ENCODE measurements at regions not wholly inside any gene's neighbourhood (a gene's known extent, or its start where the extent isn't known, plus 50 kb on each side); places are given as distances from the start of the nearest gene placed in this dataset.
"Not testable (repeated sequence)": the region's sequence is repeated elsewhere in the genome, so short reads cannot be mapped to it uniquely, and the experiment has no call there.

DNA sequence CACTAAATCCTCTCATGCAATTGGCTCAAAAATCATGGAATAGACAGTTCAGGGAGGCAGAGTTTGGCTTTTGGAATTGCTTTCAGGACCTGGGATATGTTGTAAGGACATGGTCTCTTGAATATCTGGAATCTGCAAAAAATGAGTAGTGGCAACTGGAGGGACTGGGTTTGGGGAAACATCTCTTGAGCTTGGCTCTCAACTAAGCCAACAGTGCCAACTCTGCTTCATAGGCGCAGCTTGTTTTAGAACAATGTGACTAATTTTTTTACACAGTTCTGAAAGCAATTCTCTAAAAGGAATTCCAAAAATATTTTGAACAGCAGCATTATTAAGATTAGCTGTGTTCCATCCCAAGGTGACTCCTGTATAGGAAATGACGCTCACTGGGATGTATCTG, 121.5 kb upstream of the DPP6 start:
- no peaks in the 10 kb centered on the region for H3K27me3 Mint-ChIP-seq
- peaks cover 25 to 26% of the 10 kb centered on the region in 2 donors for H3K9me3 Mint-ChIP-seq
- H3K4me1 Mint-ChIP-seq: no peaks in the 10 kb centered on the region
- DNase-seq (no peak), ATAC-seq (no peak)
- no peak overlapping the region for H3K4me3 Mint-ChIP-seq
- no peak overlapping the region for H3K27ac Mint-ChIP-seq

DNA sequence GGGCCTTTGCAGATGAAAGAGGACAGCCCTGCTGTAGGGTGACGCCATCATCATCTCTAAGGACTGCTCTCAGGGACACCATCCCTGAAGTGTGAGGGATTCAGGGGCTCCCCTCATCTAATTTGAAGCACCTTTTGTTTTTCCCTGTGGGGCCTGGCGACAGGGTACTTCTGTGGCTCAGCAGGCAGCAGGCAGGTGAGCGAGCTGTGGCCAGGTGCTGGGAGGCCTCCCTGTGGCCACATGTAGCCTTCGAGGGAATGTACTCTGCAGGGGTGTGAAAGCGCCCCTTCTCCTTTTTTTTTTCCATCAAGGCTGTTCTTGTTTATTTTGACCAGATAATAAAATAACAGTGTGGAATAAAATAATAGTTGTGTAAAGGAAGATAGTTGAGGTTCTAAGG, 118.2 kb upstream of the DPP6 start:
- peaks cover 11 to 14% of the 10 kb centered on the region in 2 donors for H3K9me3 Mint-ChIP-seq
- no peak overlapping the region for H3K4me3 Mint-ChIP-seq
- no peak overlapping the region for H3K27ac Mint-ChIP-seq
- H3K27me3 Mint-ChIP-seq: no peaks in the 10 kb centered on the region
- ATAC-seq: no peak
- no peak for DNase-seq
- no peaks in the 10 kb centered on the region for H3K4me1 Mint-ChIP-seq

DNA sequence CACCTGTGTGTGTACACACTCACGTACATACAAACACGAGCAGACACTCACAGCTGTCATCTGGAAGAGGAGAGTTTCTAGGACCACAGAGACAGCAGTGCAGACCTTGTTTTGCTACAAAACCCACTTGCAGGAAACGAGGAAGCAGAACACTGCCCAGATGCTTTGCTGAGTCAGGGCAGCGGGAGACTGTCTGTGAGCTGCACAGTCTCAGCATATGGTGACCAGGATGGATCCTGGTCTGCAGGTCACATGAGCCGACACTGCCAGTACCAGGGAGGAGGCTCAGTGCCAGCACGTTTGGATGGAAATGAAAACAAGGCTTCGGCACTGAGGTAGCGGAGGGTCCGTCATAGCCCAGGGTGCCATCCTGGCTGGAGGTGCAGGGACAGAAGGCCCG, 117.6 kb upstream of the DPP6 start:
- no peak for ATAC-seq
- Mint-ChIP-seq H3K27me3 (no peaks in the 10 kb centered on the region), H3K9me3 (peaks cover 10 to 11% of the 10 kb centered on the region in 2 donors)

DNA sequence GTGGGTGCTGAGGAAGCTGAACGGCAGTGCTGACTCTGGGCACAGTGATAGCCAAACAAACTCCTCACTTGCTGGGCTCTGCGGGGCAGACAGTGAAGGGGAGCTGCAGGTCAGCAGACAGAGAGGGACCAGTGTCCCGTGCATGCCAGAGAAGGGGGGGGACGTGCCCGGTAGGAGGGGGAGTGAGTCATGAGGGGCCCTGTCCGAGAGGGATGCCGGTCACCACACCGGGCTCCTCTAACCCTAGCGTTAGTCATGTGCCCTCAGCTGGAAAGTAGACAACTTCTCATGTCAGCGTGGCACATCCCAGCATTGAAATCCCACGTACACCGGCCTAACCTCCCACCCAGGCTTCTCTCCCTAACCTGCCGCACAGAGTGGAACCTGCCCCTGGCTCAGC, 117.1 kb upstream of the DPP6 start:
- Mint-ChIP-seq H3K4me1 (no peaks in the 10 kb centered on the region), H3K4me3 (no peak overlapping the region), H3K27me3 (no peaks in the 10 kb centered on the region), H3K9me3 (peaks cover 10 to 11% of the 10 kb centered on the region in 2 donors), H3K27ac (no peak overlapping the region)
- DNase-seq (no peak), ATAC-seq (peak; percentile 31)

More for the DNA sequence above, 117.6 kb upstream of the DPP6 start:
- Mint-ChIP-seq H3K27ac (no peak overlapping the region), H3K4me1 (no peaks in the 10 kb centered on the region), H3K4me3 (no peak overlapping the region)
- no peak for DNase-seq

DNA sequence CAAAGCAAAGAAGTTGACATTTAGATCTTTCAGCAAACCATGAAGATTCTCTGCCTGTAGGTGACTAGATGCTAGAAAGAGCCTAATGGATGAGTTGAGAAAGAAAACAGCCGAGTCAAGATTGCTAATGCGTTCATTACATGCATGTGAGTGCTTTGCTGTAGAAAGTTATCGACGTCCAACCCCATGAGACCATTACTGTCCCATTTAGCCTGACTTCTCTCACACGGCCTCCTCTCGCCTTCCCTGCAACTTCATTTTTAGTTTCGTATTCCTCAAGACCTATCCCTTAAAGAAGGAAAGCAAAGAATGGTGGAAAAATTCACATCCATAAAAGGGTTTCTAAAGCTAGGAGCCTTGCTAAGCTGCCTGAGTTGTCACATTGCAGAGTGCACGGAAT, 113.7 kb upstream of the DPP6 start:
- Mint-ChIP-seq H3K4me3 (no peak overlapping the region), H3K27me3 (no peaks in the 10 kb centered on the region), H3K4me1 (no peaks in the 10 kb centered on the region), H3K9me3 (peaks cover 3 to 4% of the 10 kb centered on the region in 2 donors), H3K27ac (no peak overlapping the region)
- DNase-seq: no peak
- no peak for ATAC-seq

DNA sequence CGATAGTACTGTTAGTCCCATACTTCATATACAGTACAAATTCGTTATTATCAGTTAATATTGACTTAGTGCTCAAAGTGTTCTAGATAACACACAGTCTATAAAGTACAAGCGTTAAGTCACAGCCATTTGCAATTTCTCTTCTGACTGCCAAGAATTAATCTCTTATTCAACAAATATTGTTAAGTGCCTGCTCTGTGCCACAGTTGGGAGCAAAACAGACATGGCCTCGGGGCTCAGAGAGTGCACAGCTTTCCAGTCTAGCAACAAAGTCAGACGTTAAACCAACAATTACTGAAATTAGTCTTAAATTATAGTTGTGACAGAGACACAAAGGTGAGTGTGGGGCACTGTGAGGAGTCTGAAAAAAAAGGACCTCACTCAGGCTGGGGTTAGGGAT, 113.0 kb upstream of the DPP6 start:
- H3K4me3 Mint-ChIP-seq: no peak overlapping the region
- peaks cover 0 to 4% of the 10 kb centered on the region in 2 donors for H3K9me3 Mint-ChIP-seq
- DNase-seq (no peak), ATAC-seq (no peak)
- H3K27ac Mint-ChIP-seq: no peak overlapping the region
- no peaks in the 10 kb centered on the region for H3K4me1 Mint-ChIP-seq
- H3K27me3 Mint-ChIP-seq: peaks cover 6% of the 10 kb centered on the region

DNA sequence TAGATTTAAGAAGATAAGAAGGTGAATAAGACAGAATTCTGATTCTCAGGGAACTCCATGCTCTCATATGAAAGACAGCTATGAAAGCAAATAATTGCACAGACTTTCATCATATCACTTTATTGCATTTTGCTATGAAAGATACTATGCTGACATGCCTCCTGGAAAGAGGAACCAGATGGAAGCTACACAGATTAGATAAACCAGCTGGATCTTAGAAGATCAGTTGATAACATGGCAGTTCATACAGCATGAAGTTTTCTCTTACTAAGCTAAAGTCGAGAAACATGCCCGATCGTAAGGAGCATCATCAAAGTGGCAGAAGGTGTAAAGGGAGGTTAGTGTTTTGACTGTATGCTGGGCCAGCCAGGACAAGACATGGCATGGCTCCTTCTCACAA, 112.5 kb upstream of the DPP6 start:
- peaks cover 0 to 8% of the 10 kb centered on the region in 2 donors for H3K9me3 Mint-ChIP-seq
- H3K4me1 Mint-ChIP-seq: no peaks in the 10 kb centered on the region
- no peak for ATAC-seq
- no peak overlapping the region for H3K27ac Mint-ChIP-seq
- no peak overlapping the region for H3K4me3 Mint-ChIP-seq
- peaks cover 10% of the 10 kb centered on the region for H3K27me3 Mint-ChIP-seq
- no peak for DNase-seq

DNA sequence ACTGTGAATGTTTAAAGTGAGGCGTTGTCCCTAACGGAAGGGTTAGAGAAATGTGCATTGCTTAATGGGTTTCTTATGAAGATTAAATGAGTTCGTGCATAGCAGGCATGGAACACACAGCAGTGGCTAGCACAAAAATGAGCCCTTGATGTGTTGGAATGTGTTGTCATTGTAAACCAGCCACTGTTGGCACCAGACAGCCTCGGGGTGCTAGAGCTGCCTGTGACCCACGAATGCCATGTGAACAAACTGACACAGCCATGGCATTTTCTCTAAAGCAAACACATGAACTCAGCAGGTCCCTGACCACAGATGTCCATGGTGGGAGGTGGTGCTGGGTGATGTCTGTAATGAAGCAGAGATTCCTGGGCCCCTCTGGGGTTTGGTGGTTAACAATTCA, 111.1 kb upstream of the DPP6 start:
- Mint-ChIP-seq H3K9me3 (peaks cover 0 to 8% of the 10 kb centered on the region in 2 donors), H3K27ac (no peak overlapping the region), H3K4me1 (no peaks in the 10 kb centered on the region), H3K4me3 (no peak overlapping the region), H3K27me3 (peaks cover 10% of the 10 kb centered on the region)
- ATAC-seq (no peak), DNase-seq (no peak)

DNA sequence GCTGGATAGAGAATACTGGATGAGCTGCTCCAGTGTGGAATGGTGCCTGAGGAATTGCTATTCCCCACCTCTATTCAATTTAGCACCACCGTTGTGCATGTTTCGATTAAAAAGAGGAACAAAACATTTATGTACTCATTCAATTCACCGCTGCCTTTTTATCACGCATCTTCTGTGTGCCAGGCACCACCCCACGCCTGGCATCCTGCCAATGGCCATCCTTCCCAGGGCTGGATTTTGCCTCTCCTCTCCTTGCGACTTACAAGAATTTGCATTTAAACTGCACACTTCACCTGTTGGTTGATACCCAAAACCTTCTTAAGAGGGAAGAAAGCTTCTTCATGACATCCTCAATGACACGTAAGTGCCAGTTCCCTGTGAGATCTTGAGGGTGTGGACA, 110.2 kb upstream of the DPP6 start:
- ATAC-seq (no peak), DNase-seq (no peak)
- H3K27me3 Mint-ChIP-seq: peaks cover 10% of the 10 kb centered on the region
- no peaks in the 10 kb centered on the region for H3K4me1 Mint-ChIP-seq
- H3K27ac Mint-ChIP-seq: no peak overlapping the region
- H3K4me3 Mint-ChIP-seq: no peak overlapping the region
- H3K9me3 Mint-ChIP-seq: peaks cover 5 to 8% of the 10 kb centered on the region in 2 donors

DNA sequence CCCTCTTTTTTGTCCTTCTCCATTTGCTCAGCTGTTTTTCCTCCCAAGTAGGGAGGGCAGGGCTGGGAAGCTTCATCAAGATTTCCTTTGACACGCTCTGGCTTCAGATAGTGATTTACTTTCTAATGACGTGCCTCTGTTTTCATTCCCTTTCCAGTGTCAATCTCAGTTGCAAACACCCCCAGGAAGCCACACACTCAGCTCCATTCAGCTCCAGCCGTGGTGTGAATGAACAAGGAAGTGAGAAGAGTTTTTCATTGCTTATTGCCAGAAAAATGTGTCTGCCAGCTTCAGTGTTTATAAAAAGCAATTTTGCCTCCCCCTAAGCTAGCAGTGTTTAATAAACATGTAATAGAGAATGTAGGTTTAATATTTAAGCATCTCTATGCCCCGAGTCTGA, 108.7 kb upstream of the DPP6 start:
- H3K4me1 Mint-ChIP-seq: no peaks in the 10 kb centered on the region
- H3K27ac Mint-ChIP-seq: no peak overlapping the region
- no peak for ATAC-seq
- H3K9me3 Mint-ChIP-seq: peaks cover 5 to 8% of the 10 kb centered on the region in 2 donors
- DNase-seq: no peak
- H3K27me3 Mint-ChIP-seq: peaks cover 10% of the 10 kb centered on the region
- no peak overlapping the region for H3K4me3 Mint-ChIP-seq

DNA sequence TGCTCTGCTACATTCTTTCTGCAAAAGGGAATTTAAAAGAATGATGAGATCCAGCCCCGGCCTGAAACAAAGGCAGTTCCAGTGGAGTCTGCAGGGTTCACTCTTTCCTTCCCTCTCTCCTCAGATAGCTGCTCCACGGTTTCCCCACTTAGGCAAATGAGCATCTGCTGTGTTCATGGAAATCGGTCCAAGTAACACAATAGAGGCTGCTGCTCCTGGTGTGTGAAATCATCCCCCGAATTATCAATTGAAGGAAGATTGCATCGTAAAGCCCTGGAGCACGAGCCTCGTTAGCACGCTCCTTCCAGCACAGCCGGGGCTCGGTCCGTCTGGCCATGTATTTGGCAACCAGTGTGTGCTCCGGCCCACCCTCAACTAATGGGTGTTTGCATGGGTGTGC, 108.3 kb upstream of the DPP6 start:
- ATAC-seq (no peak), DNase-seq (no peak)
- Mint-ChIP-seq H3K27me3 (peaks cover 10% of the 10 kb centered on the region), H3K4me3 (no peak overlapping the region), H3K9me3 (peaks cover 5 to 8% of the 10 kb centered on the region in 2 donors), H3K27ac (no peak overlapping the region), H3K4me1 (no peaks in the 10 kb centered on the region)

DNA sequence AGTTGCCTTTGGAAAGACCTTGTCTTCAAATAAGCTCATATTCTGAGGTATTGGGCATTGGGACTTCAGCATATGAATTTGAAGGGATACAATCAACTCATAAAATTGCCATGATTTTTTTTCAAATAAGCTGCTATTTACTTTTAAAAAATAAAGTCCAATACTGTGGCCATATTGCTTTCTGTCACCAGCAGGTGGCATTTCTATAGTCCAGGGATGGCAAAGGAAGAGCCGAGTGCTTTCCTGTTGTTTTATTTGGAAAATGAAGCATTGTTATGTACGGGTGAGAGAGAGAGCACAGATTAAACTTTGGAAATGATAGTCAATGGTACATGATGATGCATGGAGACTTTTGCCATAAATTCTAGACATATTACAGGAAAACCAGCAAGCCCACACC, 104.1 kb upstream of the DPP6 start:
- H3K27ac Mint-ChIP-seq: no peak overlapping the region
- DNase-seq (no peak), ATAC-seq (no peak)
- H3K4me3 Mint-ChIP-seq: no peak overlapping the region
- peaks cover 15 to 17% of the 10 kb centered on the region in 2 donors for H3K9me3 Mint-ChIP-seq
- H3K4me1 Mint-ChIP-seq: no peaks in the 10 kb centered on the region
- peaks cover 10% of the 10 kb centered on the region for H3K27me3 Mint-ChIP-seq

DNA sequence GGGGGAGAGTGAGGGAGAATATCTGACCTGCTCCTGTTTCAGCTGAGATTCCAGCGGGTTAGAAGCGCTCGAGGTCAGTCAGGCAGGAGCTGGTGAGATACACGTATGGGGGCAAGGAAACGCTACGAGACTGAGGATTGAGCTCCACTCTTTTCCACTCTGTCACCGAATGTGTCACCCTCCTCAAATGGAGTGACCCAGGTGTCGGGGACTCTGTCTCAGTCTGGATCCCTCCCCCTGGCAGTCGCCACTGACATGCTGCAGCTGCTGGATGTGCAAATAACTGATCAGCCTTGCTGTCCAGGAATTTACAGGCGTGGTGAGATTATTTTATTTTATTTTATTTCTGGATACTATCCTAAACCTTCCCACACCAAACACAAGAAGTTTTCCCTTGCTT, 100.9 kb upstream of the DPP6 start:
- H3K27me3 Mint-ChIP-seq: no peaks in the 10 kb centered on the region
- H3K4me1 Mint-ChIP-seq: no peaks in the 10 kb centered on the region
- peaks cover 14 to 25% of the 10 kb centered on the region in 2 donors for H3K9me3 Mint-ChIP-seq
- DNase-seq: no peak
- no peak overlapping the region for H3K4me3 Mint-ChIP-seq
- H3K27ac Mint-ChIP-seq: no peak overlapping the region
- no peak for ATAC-seq

DNA sequence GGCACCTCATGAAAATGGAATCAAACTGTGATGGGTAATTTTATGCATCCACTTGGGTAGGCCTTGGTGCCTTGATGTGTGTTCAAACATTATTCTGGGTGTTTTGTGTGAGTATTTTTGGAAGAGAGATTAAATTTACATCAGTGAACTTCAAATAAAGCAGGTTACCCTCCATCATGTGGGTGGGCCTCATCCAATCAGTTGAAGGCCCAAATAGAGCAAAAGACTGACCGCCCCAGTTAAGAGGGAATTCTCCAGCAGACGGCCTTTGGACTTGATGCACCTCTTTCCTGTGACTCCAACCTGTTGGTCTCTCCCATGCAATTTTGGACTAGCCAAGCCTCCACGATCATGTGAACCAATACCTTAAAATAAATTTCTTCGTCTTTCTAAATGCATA, 97.7 kb upstream of the DPP6 start:
- H3K4me3 Mint-ChIP-seq: no peak overlapping the region
- no peak for ATAC-seq
- H3K27me3 Mint-ChIP-seq: no peaks in the 10 kb centered on the region
- DNase-seq: no peak
- H3K4me1 Mint-ChIP-seq: no peaks in the 10 kb centered on the region
- H3K9me3 Mint-ChIP-seq: peaks cover 15 to 20% of the 10 kb centered on the region in 2 donors
- H3K27ac Mint-ChIP-seq: no peak overlapping the region

DNA sequence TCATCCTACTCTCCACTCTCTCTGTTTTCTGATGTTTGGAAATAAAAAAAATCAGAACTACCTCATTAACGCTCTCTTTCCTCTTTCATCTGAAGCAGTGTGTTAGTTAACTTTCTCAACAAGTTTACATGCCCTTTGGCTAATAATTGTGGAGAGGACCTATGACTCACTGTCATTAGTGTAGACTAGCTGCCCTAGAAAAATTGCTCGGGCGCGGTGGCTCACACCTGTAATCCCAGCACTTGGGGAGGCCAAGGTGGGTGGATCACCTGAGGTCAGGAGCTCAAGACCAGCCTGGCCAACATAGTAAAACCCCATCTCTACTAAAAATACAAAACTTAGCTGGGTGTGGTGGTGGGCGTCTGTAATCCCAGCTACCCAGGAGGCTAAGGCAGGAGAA, 94.5 kb upstream of the DPP6 start:
- not testable (repeated sequence) for H3K27me3 Mint-ChIP-seq, DNase-seq, H3K9me3 Mint-ChIP-seq, H3K4me1 Mint-ChIP-seq, H3K27ac Mint-ChIP-seq, ATAC-seq
- peak overlapping the region in 1 of 2 donors; percentile 4 for H3K4me3 Mint-ChIP-seq

DNA sequence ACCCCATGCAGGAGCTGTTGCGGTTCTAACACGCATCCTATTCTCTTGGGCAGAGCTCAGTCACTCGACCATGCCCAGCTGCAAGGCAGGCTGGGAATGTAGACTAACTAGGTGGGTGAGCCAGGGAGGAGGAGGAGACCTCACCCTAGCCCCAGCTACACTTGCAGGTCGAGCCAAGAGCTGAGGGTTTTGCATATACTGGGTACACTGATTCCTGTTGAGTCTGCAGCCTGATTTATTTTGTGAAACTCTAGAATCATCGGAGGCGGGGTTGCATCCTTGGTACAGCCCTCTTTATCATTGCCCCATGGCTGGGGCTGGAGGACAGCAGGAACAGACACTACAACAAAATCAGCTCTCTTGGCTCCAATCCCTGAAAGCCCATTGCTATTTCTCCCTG, 93.8 kb upstream of the DPP6 start:
- peaks cover 7 to 12% of the 10 kb centered on the region in 2 donors for H3K9me3 Mint-ChIP-seq
- DNase-seq, H3K27me3 Mint-ChIP-seq, H3K4me3 Mint-ChIP-seq, H3K4me1 Mint-ChIP-seq, ATAC-seq, H3K27ac Mint-ChIP-seq: not testable (repeated sequence)

DNA sequence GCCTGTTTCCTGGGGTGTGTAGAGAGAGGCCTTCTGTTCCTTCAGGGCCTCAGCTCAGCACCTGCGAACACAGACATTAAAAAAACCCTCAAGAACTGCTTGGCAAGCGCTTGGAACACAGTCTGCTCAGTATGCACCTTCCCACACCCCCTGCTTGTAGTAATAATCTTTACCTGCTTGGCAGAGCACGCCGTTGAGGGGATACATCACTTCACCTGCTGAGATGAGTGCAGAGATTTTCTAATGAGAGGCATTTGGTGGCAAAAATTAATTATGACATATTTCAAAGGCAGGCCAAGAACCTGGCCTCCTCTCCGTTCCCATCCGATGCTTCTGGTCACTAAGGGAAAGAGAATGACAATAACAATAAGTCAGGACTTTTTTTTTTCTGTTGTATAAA, 93.4 kb upstream of the DPP6 start:
- not testable (repeated sequence) for H3K27ac Mint-ChIP-seq, H3K27me3 Mint-ChIP-seq, H3K4me1 Mint-ChIP-seq, H3K4me3 Mint-ChIP-seq, ATAC-seq, DNase-seq
- H3K9me3 Mint-ChIP-seq: peaks cover 7 to 12% of the 10 kb centered on the region in 2 donors
